HCT116 (cell line): ENCODE measurements at regions not wholly inside any gene's neighbourhood (a gene's known extent, or its start where the extent isn't known, plus 50 kb on each side); places are given as distances from the start of the nearest gene placed in this dataset.

Source experiments
- ATAC-seq: fragments of 200-7000 bp; cut with Tn5 transposase; 2 replicates; pipeline ENCODE4 v1.9.1; 2020; ENCODE audit warnings: mild to moderate bottlenecking, moderate library complexity
- BruUV-seq: library from RNA; stranded (reverse); fragments of 400-500 nt; replicated peaks from 2 replicates; lab custom pipeline; 2021; lab: Mats Ljungman, UMichigan
- CTCF ChIA-PET: fragments of 300-600 bp; sonication (Branson Sonifier 250); formaldehyde crosslinking; loops from one replicate; lab custom pipeline; 2021; ENCODE audit warnings: antibody characterized with exemption; lab: Charles Lee
- POLR2A ChIA-PET: fragments of 300-600, 350-600 bp; sonication (Branson Sonifier 250); formaldehyde crosslinking; loops from one replicate; lab custom pipeline; 2021; ENCODE audit warnings: antibody characterized with exemption; lab: Charles Lee
- RAD21 ChIA-PET, 2 experiments: fragments of 300-600 bp; sonication (Branson Sonifier 250); formaldehyde crosslinking; loops; one replicate each; lab custom pipeline; 2023; ENCODE audit warnings: low total read pairs in 2 of 2; ENCODE audit not compliant: uncharacterized antibody in 2 of 2, unreplicated experiment in 2 of 2, low non-redundant PET in 1 of 2; lab: Charles Lee
- DNase-seq: peaks from one replicate; pipeline ENCODE4 v3.0.0-alpha.2; 2010; ENCODE audit warnings: low read depth, low spot score
- H2AFZ ChIP-seq: fragments of 200-600 bp; shearing (Covaris generic), sonication (generic); 2 replicates; pipeline ENCODE4 v1.6.1; 2017; ENCODE audit warnings: low read depth, mixed run types, mixed read lengths, antibody characterized with exemption, low read length; ENCODE audit not compliant: poor library complexity, severe bottlenecking
- H3K27ac ChIP-seq: 2 replicates; pipeline ENCODE4 v1.5.1; 2012; ENCODE audit warnings: low read depth, low read length
- H3K27me3 ChIP-seq: fragments of 200-600 bp; sonication (generic); 2 replicates; pipeline ENCODE4 v1.6.1; 2016; ENCODE audit warnings: mixed run types, low read length, mixed read lengths; ENCODE audit not compliant: insufficient read depth
- H3K36me3 ChIP-seq, 2 experiments: fragments of 200-500 bp in 1 of 2; fragments of 200-600 bp in 1 of 2; sonication (Bioruptor generic) in 1 of 2; sonication (generic) in 1 of 2; 2 replicates each; pipeline versions ENCODE4 v1.5.1 to v1.6.1; 2014 to 2016; ENCODE audit warnings: low read length in 2 of 2, inconsistent platforms in 1 of 2, mixed read lengths in 1 of 2, mixed run types in 1 of 2; ENCODE audit not compliant: insufficient read depth in 2 of 2, control insufficient read depth in 1 of 2
- H3K4me1 ChIP-seq, 2 experiments: fragments of 200-600 bp in 1 of 2; sonication (generic) in 1 of 2; 2 replicates each; pipeline versions ENCODE4 v1.5.1 to v1.6.1; 2012 to 2017; ENCODE audit warnings: low read length in 2 of 2, inconsistent platforms in 1 of 2, mild to moderate bottlenecking in 1 of 2, mixed read lengths in 1 of 2, mixed run types in 1 of 2, moderate library complexity in 1 of 2; ENCODE audit not compliant: insufficient read depth in 2 of 2, control insufficient read depth in 1 of 2
- H3K4me2 ChIP-seq: fragments of 200-600 bp; sonication (generic); 2 replicates; pipeline ENCODE4 v1.6.1; 2017; ENCODE audit warnings: mixed run types, low read length, mixed read lengths
- H3K4me3 ChIP-seq, 2 experiments: fragments of 200-600 bp in 1 of 2; sonication (generic) in 1 of 2; replicated peaks in 1 of 2; 2 replicates each; pipeline ENCODE4 v1.5.1; 2011 to 2016; ENCODE audit warnings: low read length in 2 of 2, control low read depth in 1 of 2, low read depth in 1 of 2, mild to moderate bottlenecking in 1 of 2, mixed read lengths in 1 of 2, mixed run types in 1 of 2
- H3K79me2 ChIP-seq: fragments of 200-600 bp; sonication (generic); 2 replicates; pipeline ENCODE4 v1.6.1; 2017; ENCODE audit warnings: mild to moderate bottlenecking, mixed run types, low read length, moderate library complexity, mixed read lengths; ENCODE audit not compliant: insufficient read depth
- H3K9ac ChIP-seq: fragments of 200-600 bp; sonication (generic); 2 replicates; pipeline ENCODE4 v1.6.1; 2016; ENCODE audit warnings: low read length, mixed read lengths
- H3K9me2 ChIP-seq: fragments of 200-600 bp; sonication (generic), shearing (Covaris generic); 2 replicates; pipeline ENCODE4 v1.6.1; 2017; ENCODE audit warnings: mixed run types, mild to moderate bottlenecking, moderate library complexity; ENCODE audit not compliant: insufficient read depth
- H3K9me3 ChIP-seq, 2 experiments: fragments of 200-500 bp in 1 of 2; fragments of 200-600 bp in 1 of 2; sonication (Bioruptor generic) in 1 of 2; sonication (generic) in 1 of 2; 2 replicates each; pipeline ENCODE4 v1.6.1; 2014 to 2017; ENCODE audit warnings: low read length in 2 of 2, mixed read lengths in 2 of 2, inconsistent platforms in 1 of 2, low read depth in 1 of 2, mild to moderate bottlenecking in 1 of 2, mixed run types in 1 of 2, moderate library complexity in 1 of 2; ENCODE audit not compliant: control insufficient read depth in 1 of 2, insufficient read depth in 1 of 2
- H4K20me1 ChIP-seq: fragments of 200-600 bp; sonication (generic), shearing (Covaris generic); 2 replicates; pipeline ENCODE4 v1.6.1; 2017; ENCODE audit warnings: mixed run types, mild to moderate bottlenecking, moderate library complexity; ENCODE audit not compliant: insufficient read depth
- CBX3 ChIP-seq: IDR thresholded peaks from 2 replicates; pipeline ENCODE4 v1.6.1; 2012; ENCODE audit warnings: low read depth
- EZH2 ChIP-seq: fragments of 200-600 bp; sonication (generic); IDR thresholded peaks from 2 replicates; pipeline ENCODE4 v1.6.1; 2017; ENCODE audit warnings: antibody characterized with exemption, mixed run types
- EZH2phosphoT487 ChIP-seq: fragments of 200-600 bp; IDR thresholded peaks from 2 replicates; pipeline ENCODE4 v1.6.1; 2018; ENCODE audit warnings: antibody characterized with exemption, borderline replicate concordance
- POLR2A ChIP-seq: IDR thresholded peaks from 2 replicates; pipeline ENCODE4 v1.7.0; 2011; ENCODE audit warnings: borderline replicate concordance; ENCODE audit not compliant: insufficient read depth, insufficient read length; ENCODE audit errors: extremely low read depth
- POLR2AphosphoS5 ChIP-seq: IDR thresholded peaks from 2 replicates; pipeline ENCODE4 v1.6.1; 2011; ENCODE audit warnings: mild to moderate bottlenecking, low read depth, low read length, moderate library complexity
- RAD21 ChIP-seq: IDR thresholded peaks from 2 replicates; pipeline ENCODE4 v1.6.1; 2012; ENCODE audit warnings: low read depth, mild to moderate bottlenecking
- SIN3A ChIP-seq: IDR thresholded peaks from 2 replicates; pipeline ENCODE4 v1.6.1; 2012; ENCODE audit warnings: low read depth
- SRF ChIP-seq: IDR thresholded peaks from 2 replicates; pipeline ENCODE4 v1.6.1; 2012; ENCODE audit warnings: low read depth
- YY1 ChIP-seq: IDR thresholded peaks from 2 replicates; pipeline ENCODE4 v1.6.1; 2011; ENCODE audit warnings: low read length, low read depth, moderate library complexity, mild to moderate bottlenecking; ENCODE audit not compliant: insufficient replicate concordance; ENCODE audit errors: extremely low read depth
- ZFX ChIP-seq: fragments of 450-650 bp; IDR thresholded peaks from 2 replicates; pipeline ENCODE4 v1.6.1; 2017
- intact Hi-C: fragments of 100-400 bp; cut with micrococcal nuclease; formaldehyde crosslinking; loops from 2 replicates; pipeline ENCODE4 v1.10.0; 2022
- TF ChIP-seq, protein P1 (sequence below): IDR thresholded peaks from 2 replicates; pipeline ENCODE4 v1.6.1; 2012

DNA sequence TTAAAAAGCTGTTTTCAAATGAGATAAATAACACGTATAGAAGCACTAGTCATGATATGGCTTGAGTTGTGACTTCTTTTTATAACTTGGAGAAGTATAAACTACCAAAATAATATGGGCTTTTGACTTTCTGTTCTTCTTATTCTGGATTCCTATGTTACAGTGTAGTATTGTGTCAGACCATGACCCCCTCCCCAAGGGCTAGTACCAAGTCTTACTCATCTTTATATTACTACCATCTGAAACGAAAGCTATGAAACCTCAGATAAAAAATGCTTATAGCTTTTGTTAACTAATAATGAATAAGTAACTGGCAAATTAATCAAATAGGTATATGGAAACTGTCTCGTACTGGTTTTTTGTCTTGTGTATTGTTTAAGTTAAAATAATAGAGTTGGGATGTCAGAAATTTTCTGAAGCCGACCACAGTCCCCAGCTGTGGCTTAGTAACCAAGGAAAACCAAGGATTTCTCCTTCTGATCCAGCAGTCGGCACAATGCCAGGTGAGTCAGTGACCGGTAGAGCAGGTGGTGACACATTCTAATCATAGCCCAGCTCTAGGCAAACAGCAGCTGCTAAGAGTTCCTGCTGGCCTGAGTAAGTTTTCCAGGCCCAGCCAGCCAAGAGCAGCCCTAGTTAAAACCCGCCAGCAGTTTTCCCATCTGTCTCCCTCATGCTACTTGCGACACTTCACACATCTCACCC lies 163.3 kb upstream of the PRDX4 start (continued):
- peak; percentile 54; the same call in 1 of the 2 replicates for TF ChIP-seq POLR2AphosphoS5
- 0 out of 2 replicates have a peak, but pooled peaks have one; percentile 59 for TF ChIP-seq CBX3
- TF ChIP-seq, protein P1, sequence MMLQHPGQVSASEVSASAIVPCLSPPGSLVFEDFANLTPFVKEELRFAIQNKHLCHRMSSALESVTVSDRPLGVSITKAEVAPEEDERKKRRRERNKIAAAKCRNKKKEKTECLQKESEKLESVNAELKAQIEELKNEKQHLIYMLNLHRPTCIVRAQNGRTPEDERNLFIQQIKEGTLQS, result no peak

DNA sequence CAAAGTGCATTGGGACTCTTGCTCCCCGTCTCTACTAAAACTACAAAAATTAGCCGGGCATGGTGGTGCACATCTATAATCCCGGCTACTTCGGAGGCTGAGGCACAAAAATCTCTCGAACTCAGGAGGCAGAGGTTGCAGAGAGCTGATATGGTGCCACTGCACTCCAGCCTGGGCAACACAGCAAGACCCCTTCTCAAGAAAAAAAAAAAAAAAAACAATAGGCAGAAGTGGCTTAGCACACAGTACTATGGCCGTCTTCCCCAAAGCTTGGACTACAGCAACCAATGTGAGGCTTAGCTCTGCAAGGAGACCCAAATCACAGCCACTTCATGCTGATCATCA lies 162.8 kb upstream of the PRDX4 start:
- H3K9ac ChIP-seq, result no peak overlapping the region
- ChIA-PET CTCF (no interaction called here), RAD21 (no interaction called here), POLR2A (no interaction called here)
- TF ChIP-seq CBX3, result no peak
- TF ChIP-seq POLR2A, result no peak
- no peak for TF ChIP-seq YY1
- TF ChIP-seq, protein P1, result no peak
- no peak for TF ChIP-seq SIN3A
- no peak for TF ChIP-seq ZFX
- TF ChIP-seq EZH2, result no peak
- no peak for TF ChIP-seq SRF
- no peak for TF ChIP-seq EZH2phosphoT487
- no peak for TF ChIP-seq RAD21
- TF ChIP-seq, all 23 proteins: peak for 0
- Histone ChIP-seq H3K36me3 (no peaks in the 10 kb centered on the region), H3K4me1 (peaks cover 7 to 16% of the 10 kb centered on the region in 2 experiments; a peak in 3 of 4 replicates), H4K20me1 (no peaks in the 10 kb centered on the region), H3K9me3 (no peaks in the 10 kb centered on the region), H3K27ac (no peak overlapping the region), H3K79me2 (no peaks in the 10 kb centered on the region), H3K4me3 (no peak overlapping the region), H3K4me2 (peak overlapping the region; percentile 70), H3K27me3 (no peaks in the 10 kb centered on the region), H2AFZ (no peak overlapping the region), H3K9me2 (no peaks in the 10 kb centered on the region)
- intact Hi-C loops, result no loop called here
- ATAC-seq (no peak), DNase-seq (no peak)
- no TSS peak for BruUV-seq
